Stimulated activated naive CD8-positive, alpha-beta T cell treated with anti-CD3 and anti-CD28 coated beads, Interleukin-15, amount 100 ng/mL, for 72 hours (primary cell): ENCODE measurements at regions not wholly inside any gene's neighbourhood (a gene's known extent, or its start where the extent isn't known, plus 50 kb on each side); places are given as distances from the start of the nearest gene placed in this dataset.

Source experiments
- ATAC-seq: fragments of 150-1000 bp; cut with Tn5 transposase; 2 replicates; pipeline ENCODE4 v1.10.0; 2021; ENCODE audit warnings: mild to moderate bottlenecking, moderate library complexity
- DNase-seq, 2 donors: peaks; one replicate each; pipeline ENCODE4 v3.0.0; 2021 to 2022
- H3K27ac Mint-ChIP-seq, 2 donors: one replicate each; pipeline ENCODE4 v1.8.0; 2022; ENCODE audit warnings: mild to moderate bottlenecking in 2 of 2, mixed read lengths in 2 of 2, moderate library complexity in 2 of 2
- H3K27me3 Mint-ChIP-seq: one replicate; pipeline ENCODE4 v1.8.0; 2022; ENCODE audit warnings: mixed read lengths
- H3K4me1 Mint-ChIP-seq: one replicate; pipeline ENCODE4 v1.8.0; 2022; ENCODE audit warnings: mild to moderate bottlenecking, mixed read lengths
- H3K4me3 Mint-ChIP-seq, 2 donors: one replicate each; pipeline ENCODE4 v1.8.0; 2022; ENCODE audit warnings: mild to moderate bottlenecking in 2 of 2, mixed read lengths in 2 of 2, moderate library complexity in 1 of 2
- H3K9me3 Mint-ChIP-seq, 2 donors: one replicate each; pipeline ENCODE4 v1.8.0; 2022; ENCODE audit warnings: mixed read lengths in 2 of 2

DNA sequence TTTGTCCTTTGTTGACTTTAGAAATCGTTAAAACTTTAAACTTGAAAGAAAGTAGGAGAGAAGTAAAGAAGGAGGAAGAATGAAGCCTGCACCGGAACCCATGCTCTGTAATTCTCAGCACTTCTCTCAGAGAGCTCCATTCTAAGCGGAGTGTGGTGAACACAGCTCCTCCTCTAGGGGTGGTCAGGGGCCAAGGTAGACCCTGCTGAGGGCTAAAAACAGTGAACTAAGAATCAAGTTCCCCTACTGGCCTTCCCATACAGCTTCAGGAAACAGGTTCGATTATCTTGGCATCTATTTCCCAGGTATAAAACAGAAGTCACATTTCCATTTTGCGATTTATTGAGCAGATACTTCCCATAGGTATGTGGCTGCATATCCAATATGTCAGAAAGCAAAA is 92.7 kb upstream of the ASAP2 start:
- Mint-ChIP-seq H3K27ac (no peak overlapping the region), H3K4me1 (peaks cover 7% of the 10 kb centered on the region), H3K27me3 (peaks cover 13% of the 10 kb centered on the region), H3K4me3 (no peak overlapping the region), H3K9me3 (no peaks in the 10 kb centered on the region)
- ATAC-seq (no peak), DNase-seq (no peak)

DNA sequence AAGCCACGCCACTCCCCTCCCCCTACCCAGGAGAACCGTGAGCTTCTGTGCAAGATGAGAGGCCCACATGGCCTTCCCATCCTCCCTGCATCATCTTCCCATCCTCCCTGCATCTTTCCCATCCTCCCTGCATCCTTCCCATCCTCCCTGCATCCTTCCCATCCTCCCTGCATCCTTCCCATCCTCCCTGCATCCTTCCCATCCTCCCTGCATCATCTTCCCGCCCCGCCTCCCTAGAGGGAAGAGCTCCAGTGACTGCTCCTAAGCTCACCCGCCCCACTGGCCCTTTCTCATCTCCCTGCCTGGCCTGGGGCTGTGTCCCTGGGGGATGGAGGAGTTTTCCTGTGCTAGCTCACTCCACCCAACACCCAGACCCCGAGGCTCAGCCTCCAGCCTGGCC is 93.3 kb upstream of the ASAP2 start:
- Mint-ChIP-seq H3K4me1 (peaks cover 7% of the 10 kb centered on the region), H3K27ac (peak overlapping the region in 1 of 2 donors; percentile 65), H3K9me3 (no peaks in the 10 kb centered on the region), H3K27me3 (peaks cover 13% of the 10 kb centered on the region), H3K4me3 (no peak overlapping the region)
- ATAC-seq = no peak
- no peak for DNase-seq

DNA sequence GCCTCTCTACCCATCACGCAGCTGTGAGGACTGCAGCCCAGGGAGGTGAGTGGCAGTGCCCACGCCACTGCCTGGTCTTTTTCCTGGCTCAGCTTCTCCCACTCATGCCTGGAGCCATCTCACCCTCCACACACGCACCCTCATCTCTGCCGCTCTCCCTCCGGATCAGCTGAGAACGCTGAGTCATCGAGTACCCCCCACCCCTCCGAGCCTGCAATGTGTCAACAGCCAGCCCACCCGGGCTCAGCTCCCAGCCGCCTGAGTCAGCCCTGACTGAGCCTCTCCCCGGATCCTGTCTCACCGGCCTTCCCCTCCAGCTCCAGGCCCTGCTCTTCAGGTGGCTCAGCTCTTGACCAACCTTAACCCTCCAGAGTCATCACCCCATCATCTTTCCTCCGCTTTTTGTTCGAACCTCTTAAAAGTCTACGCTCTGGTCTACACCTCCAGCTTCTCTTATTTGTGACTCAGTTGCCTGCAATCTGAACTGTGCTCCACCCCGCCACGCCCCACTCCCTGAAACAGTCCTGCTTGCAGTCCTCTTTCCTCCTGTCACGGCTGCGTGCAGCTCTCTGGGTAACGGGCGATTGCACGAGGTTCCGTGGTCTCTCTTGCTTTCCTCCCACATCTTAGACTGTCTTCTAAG is 94.4 kb upstream of the ASAP2 start:
- H3K27me3 Mint-ChIP-seq = peaks cover 13% of the 10 kb centered on the region
- DNase-seq (no peak), ATAC-seq (peak; percentile 11)
- peaks cover 7% of the 10 kb centered on the region for H3K4me1 Mint-ChIP-seq
- peak overlapping the region in 1 of 2 donors; percentile 55 for H3K27ac Mint-ChIP-seq
- H3K9me3 Mint-ChIP-seq = no peaks in the 10 kb centered on the region
- H3K4me3 Mint-ChIP-seq = no peak overlapping the region

DNA sequence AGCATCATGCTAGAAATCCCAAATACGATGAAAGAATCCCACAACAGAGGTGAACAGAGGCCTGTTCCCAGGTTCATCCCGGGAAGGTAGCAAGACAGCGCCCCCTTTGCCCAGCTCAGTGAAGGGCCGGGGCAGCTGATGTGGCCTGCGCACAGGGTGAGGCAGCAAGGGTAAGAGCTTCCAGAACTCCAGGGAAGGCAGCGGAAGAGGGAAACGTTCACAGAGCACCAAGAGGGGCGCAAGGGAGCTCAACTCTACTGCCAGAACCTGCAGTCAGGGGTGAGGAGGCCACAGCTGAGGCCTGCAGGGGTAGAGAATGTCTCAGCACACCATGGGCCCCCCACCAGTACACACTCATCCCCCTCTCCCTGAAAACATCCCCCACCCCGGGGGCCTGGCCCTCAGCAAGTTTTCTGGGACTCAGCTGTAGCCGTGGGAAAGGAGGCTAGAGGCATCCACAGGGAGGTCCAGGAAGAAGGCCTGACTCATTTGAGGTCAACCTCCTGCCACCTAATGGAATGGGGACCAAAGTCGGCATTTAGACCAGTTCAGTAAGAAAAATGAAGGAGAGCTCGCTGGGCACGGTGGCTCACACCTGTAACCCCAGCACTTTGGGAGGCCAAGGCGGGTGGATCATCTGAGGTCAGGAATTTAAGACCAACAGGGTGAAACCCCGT is 95.6 kb upstream of the ASAP2 start:
- no peaks in the 10 kb centered on the region for H3K9me3 Mint-ChIP-seq
- H3K27ac Mint-ChIP-seq = no peak overlapping the region
- no peak overlapping the region for H3K4me3 Mint-ChIP-seq
- peaks cover 7% of the 10 kb centered on the region for H3K4me1 Mint-ChIP-seq
- DNase-seq = no peak
- ATAC-seq = no peak
- peaks cover 13% of the 10 kb centered on the region for H3K27me3 Mint-ChIP-seq

DNA sequence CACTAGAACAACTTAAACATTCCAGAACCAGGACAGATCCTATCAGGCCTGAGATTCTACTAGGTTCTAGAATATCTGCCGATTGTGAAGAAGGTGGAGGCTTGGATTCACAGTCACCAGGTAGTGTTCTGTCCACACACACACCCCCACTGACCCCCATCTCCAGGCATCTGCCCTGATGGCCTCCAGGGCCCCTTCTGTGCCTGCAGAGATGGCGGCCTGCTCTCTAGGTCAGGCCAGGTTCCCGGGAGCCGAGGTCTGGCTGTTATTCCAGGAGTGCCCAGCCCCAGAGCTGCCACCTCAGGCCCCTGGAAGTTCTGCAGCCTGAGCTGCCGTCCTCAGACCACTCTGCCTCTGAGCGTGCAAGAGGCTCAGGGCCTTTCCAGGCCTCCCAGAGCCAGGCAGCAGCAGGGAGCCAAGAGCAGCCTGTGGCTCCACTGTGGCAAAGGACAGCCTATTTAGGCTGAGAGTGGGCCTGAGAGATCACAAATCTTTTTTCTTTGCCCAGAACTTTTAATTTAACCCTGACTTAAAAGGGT is 96.2 kb upstream of the ASAP2 start:
- ATAC-seq (no peak), DNase-seq (no peak)
- Mint-ChIP-seq H3K4me3 (no peak overlapping the region), H3K27ac (no peak overlapping the region), H3K27me3 (peaks cover 13% of the 10 kb centered on the region), H3K4me1 (peaks cover 7% of the 10 kb centered on the region), H3K9me3 (no peaks in the 10 kb centered on the region)

DNA sequence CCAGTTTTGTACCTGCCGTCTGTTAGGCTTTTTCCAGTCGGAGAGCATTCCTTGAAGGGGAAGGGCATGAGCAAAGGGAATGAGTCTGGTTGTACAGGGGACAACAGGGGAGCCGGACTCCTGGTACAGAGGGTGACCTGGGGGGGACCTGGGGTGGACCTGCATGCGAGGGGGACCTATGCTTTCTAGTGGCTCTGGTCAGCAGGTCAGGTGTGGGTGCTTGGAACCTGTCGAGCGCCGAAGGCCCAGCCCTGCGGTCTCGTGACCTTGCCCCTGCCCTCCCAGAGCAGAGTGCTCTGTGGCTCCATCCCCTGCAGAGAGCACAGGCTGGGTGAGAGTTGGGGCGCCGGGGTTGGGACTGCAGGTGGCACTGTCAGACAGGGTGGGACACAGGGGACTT is 96.7 kb upstream of the ASAP2 start:
- Mint-ChIP-seq H3K27me3 (peaks cover 13% of the 10 kb centered on the region), H3K4me3 (no peak overlapping the region), H3K27ac (no peak overlapping the region), H3K4me1 (peaks cover 7% of the 10 kb centered on the region), H3K9me3 (no peaks in the 10 kb centered on the region)
- DNase-seq (no peak), ATAC-seq (no peak)

DNA sequence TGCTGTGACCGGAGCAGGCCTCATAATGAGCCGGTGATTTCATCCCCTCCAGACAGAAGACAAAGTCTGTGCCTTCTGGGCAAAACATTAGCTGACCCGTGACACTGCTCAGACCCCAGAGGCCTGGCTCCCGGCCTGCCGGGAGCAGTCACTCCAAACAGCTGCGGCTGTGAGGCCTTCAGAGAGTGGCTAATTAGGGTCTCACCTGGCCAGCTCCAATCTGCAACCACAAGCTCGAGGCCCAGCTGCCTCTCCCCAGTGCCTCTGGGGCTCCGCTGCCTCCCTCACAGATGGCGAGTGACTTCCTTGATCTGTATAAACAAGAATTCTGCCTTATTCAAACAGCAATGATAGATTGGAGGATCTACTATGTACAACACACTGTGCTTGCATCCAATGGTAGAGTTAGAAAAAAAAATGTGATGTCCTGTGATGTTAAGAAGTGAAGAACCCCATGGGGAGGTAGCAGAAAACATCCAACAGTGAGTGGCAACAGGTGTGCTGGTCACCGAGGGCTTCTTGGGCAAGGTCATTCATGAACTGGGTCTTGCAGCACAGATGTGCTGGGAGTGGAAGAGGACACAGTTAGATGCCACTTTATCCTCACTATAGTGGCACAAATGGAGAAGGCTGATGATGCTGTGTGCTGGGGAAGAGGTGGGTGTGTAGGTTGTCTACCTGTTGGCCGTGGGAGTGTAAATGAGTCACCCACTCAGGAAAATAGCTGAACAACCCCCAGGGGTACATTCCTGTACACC is 98.2 kb upstream of the ASAP2 start:
- Mint-ChIP-seq H3K4me3 (no peak overlapping the region), H3K4me1 (peaks cover 7% of the 10 kb centered on the region), H3K27ac (peak overlapping the region in 1 of 2 donors; percentile 2), H3K9me3 (no peaks in the 10 kb centered on the region), H3K27me3 (peaks cover 11% of the 10 kb centered on the region)
- ATAC-seq (no peak), DNase-seq (no peak)

DNA sequence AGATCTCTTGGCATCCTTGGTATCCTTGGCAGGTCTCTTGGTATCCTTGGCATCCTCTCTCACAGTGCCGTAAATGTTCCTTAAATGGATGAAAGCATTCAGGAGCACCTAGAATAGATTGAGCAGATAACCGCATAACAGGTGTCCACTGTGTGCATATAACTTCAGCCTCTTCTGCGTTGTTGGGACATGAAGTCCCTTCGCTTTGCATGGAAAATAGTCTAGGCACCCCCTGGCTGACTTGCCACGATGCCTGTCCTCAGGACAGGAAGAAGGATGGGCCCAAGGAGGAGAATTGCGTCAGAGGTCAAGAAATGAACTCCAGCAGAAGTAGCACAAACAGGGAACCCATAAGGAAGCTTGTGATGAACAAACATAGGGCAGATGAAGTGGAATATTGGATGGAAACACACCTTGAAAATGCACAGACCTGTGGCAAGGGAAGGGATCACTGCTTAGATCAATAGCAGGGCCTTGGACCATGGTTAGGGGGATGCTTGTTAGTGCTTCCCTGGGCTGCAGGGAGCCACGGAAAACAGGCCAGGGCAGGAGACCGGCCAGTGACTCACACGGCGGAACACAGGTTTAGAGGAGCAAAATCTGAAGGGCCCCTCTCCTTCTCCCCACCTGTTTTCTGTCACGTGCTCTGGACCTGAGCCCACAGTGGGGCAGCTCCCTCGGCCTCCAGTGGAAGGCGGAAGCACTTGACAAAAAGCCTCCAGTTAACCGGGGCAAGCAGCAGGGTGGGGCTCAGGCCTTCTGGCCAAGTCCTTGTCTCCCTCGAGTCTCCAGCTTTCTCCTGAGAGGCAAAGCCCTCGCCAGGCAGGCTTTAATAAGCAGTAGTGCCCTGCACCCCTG is 99.2 kb upstream of the ASAP2 start:
- H3K9me3 Mint-ChIP-seq = no peaks in the 10 kb centered on the region
- peaks cover 2% of the 10 kb centered on the region for H3K27me3 Mint-ChIP-seq
- no peak overlapping the region for H3K27ac Mint-ChIP-seq
- no peak for ATAC-seq
- peaks cover 5% of the 10 kb centered on the region for H3K4me1 Mint-ChIP-seq
- DNase-seq = no peak
- H3K4me3 Mint-ChIP-seq = no peak overlapping the region

DNA sequence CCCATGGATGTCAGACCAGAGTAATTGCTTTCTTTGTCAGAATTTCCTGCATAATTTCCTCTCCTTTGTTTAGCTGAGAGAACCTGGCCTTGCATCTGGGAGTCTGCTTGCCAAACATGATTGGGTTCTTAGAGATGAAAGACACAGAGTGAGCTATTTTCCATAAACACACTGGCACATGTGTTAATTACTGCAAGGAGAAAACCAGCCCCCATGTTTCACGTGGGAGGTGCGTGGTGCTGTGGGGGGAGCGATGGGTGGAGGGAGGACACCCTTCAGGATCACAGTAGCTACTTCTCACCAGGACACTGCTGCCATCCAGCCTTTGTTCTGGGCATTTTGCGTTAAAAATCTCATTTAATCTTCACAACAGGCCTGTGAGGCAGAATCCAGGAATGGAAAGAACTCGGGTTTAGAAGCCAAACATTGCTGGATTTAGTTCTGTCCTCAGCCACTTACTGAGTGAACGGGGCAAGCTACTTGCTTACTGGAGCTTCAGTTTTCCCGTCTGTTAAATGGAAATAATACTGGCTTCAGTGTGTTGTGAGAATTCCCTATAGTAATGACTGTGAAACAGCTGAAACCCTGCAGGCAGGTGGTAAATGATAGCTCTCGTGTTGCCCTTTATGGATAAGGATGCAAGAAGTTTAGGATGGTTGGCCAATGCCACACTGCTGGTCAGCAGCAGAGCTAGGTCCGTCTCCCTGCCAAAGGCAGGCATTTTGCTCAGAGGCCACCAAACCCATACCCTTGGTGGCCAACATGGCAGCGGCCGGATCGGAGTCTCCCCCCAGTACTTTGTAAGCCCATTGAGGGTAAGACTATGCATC is 100.1 kb upstream of the ASAP2 start:
- H3K27me3 Mint-ChIP-seq = no peaks in the 10 kb centered on the region
- H3K27ac Mint-ChIP-seq = peak overlapping the region in 1 of 2 donors; percentile 19
- H3K4me1 Mint-ChIP-seq = no peaks in the 10 kb centered on the region
- no peak overlapping the region for H3K4me3 Mint-ChIP-seq
- DNase-seq = no peak
- no peaks in the 10 kb centered on the region for H3K9me3 Mint-ChIP-seq
- ATAC-seq = no peak

DNA sequence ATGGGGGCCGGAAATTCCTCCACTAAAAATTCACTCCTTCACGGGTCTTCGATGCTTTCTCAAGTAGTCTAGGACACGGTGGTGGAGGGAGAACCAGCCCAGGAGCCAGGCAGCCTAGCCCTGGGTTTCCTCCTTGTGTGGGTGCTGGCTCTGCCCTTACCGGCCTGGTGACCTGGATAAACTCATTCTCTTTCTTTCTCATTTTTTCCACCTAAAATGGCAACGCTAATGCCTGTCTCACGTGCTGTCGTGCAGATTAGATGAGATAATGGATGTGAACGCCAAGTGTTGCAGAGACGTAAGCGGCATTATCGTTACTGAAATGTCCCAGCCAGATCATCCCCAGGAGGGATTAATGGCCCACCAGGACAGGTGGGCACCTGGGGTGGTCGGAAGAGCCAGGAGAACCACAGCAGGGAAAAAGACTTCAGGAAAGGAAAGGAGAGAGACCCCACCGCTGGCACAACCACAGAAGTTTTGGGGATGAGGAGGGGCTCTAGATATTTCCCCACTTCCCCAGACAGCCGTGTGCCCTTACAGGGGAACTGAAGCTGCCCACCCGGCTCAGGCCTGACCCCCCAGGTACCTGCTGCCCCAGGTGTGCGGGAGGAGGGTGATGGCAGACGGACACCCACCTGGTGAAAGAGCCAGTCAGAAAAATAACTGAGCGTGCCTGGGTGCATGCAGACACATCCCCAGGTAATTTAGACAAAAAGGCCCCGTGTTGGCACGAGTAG is 100.8 kb upstream of the ASAP2 start:
- no peak overlapping the region for H3K27ac Mint-ChIP-seq
- no peaks in the 10 kb centered on the region for H3K4me1 Mint-ChIP-seq
- DNase-seq = no peak
- no peaks in the 10 kb centered on the region for H3K27me3 Mint-ChIP-seq
- no peak for ATAC-seq
- H3K4me3 Mint-ChIP-seq = no peak overlapping the region
- H3K9me3 Mint-ChIP-seq = no peaks in the 10 kb centered on the region

DNA sequence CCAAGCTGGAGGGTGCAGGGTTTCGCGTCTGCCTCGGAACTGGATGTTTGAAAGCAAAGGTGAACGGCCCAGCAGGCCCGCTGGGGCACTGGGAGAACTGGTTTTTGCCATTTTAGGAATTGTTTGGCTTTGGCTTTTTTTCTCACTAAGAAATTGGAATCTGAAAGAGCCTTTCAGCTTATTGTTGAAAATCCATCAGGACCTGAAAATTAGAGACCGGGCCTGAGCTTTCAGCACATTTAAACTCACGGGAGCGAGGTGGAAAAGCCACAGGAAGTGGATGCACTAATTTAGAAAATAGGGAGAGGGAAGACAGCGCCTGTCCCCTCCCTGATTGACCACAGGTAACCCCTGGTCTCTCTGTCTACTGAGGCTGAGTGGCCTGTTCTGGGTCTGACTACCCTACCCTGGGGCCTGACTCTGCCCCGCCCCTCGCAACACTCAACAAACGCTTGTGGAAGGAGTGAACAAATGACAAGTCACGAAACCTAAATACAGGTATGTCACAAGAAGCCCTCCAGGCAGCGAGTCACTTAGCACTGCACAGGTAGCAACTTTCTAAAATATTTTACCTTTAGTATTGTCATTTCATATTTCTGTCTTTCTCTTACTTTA is 100.3 kb upstream of the MBOAT2 start:
- DNase-seq (no peak), ATAC-seq (no peak)
- no peak overlapping the region for H3K27ac Mint-ChIP-seq
- peaks cover 10% of the 10 kb centered on the region for H3K4me1 Mint-ChIP-seq
- H3K4me3 Mint-ChIP-seq = no peak overlapping the region
- no peaks in the 10 kb centered on the region for H3K9me3 Mint-ChIP-seq
- H3K27me3 Mint-ChIP-seq = no peaks in the 10 kb centered on the region

DNA sequence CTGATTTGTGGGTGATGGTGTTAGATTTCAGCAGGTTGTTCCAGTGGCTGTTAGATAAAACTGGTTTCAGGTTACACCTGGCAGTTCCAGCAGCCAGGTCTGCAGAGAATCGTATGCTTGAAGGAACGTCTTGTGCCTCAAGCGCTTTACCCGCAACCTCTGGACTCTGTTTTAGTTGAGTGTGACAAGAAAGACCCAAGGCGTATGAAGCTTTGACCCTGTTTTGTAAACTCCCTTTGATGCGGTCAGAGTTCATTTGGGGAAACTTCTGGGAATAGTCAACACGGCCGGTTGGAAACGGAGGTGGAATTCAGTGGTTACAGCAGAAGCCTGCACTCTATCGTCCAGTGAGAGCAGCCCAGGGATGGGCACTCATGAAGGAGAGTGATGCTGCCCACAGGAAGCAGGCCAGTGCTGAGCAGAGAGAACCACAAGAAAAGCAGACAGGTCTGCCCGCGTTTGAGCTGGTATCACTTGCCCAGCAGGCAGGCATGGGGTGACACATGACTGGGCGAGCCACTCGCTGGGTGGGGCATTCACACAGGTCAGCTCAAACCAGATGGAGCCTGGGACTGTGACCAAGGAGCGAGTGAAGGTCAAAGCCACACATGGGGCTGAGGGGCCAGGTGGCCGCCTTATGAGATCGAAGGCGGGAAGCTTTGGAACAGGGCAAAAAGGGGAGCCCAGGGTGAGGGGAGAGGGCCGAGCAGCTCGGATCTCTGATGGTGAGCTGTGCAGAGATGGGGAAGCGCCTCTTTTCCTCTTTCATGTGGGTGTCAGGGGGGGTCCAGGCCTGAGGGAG is 99.6 kb upstream of the MBOAT2 start:
- ATAC-seq (no peak), DNase-seq (no peak)
- Mint-ChIP-seq H3K27ac (no peak overlapping the region), H3K27me3 (peaks cover 5% of the 10 kb centered on the region), H3K9me3 (no peaks in the 10 kb centered on the region), H3K4me3 (no peak overlapping the region), H3K4me1 (peaks cover 17% of the 10 kb centered on the region)

DNA sequence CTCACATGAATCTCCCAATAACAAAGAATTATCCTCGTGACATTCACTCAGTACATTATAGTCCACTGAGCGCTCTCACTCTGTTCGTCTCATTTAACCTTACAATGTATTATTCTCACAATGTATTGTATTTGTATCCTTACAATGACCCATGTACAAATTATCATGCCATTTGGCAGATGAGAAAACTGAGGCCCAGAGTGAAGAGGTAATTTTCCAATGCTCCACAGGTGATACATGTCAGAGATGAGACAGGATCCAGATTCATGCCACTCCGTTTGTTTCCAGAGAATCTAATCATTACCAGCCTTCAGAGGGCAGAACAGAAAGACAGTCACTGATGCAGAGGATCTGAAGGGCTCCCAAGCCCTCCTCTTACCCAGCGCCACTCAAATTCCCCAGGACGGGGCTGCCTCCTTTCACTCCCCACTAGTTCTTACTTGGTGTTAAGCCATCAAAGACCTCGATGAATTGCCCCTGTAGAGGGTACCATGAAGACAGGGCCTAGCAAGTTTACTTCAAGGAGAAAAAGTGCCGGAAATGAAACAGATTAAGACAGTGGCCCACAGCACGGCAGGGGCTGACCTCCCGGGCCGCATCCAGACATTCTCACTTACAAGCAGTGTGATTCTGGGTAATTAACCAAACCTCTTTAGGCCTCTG is 98.4 kb upstream of the MBOAT2 start:
- H3K27ac Mint-ChIP-seq = peak overlapping the region in 1 of 2 donors; percentile 49
- peaks cover 12% of the 10 kb centered on the region for H3K27me3 Mint-ChIP-seq
- DNase-seq (no peak), ATAC-seq (no peak)
- H3K4me1 Mint-ChIP-seq = peaks cover 18% of the 10 kb centered on the region
- H3K9me3 Mint-ChIP-seq = no peaks in the 10 kb centered on the region
- no peak overlapping the region for H3K4me3 Mint-ChIP-seq
